Thoracic aorta (tissue), 2 donors: ENCODE measurements at regions not wholly inside any gene's neighbourhood (a gene's known extent, or its start where the extent isn't known, plus 50 kb on each side); places are given as distances from the start of the nearest gene placed in this dataset.

Experiments used
- ATAC-seq: fragments of 150-250 bp; one replicate; pipeline ENCODE4 v1.8.0; 2017; ENCODE audit warnings: low read depth; ENCODE audit not compliant: insufficient number of reproducible peaks, low FRiP score
- DNase-seq: peaks from one replicate; pipeline ENCODE4 v3.0.0-alpha.2; 2020; ENCODE audit warnings: low spot score
- H3K27ac ChIP-seq, 2 donors: fragments of 200-600 bp; sonication (generic); 1 replicate in 1 of 2; 2 replicates in 1 of 2; pipeline ENCODE4 v1.5.1; 2016; ENCODE audit warnings: mild to moderate bottlenecking in 2 of 2, moderate library complexity in 2 of 2
- H3K27me3 ChIP-seq: fragments of 200-600 bp; sonication (generic); replicated peaks from 2 replicates; pipeline ENCODE4 v1.6.0; 2016; ENCODE audit warnings: mild to moderate bottlenecking; ENCODE audit not compliant: insufficient read depth
- H3K36me3 ChIP-seq: fragments of 200-600 bp; sonication (generic); one replicate; pipeline ENCODE4 v1.5.1; 2016
- H3K4me1 ChIP-seq, 2 donors: fragments of 200-600 bp; sonication (generic); 1 replicate in 1 of 2; 2 replicates in 1 of 2; pipeline versions ENCODE4 v1.5.1 to v1.6.0; 2016; ENCODE audit warnings: low read depth in 2 of 2, mild to moderate bottlenecking in 1 of 2; ENCODE audit not compliant: control insufficient read depth in 1 of 2
- H3K4me3 ChIP-seq: fragments of 200-600 bp; sonication (generic); 2 replicates; pipeline ENCODE4 v1.5.1; 2016; ENCODE audit warnings: mild to moderate bottlenecking
- H3K9me3 ChIP-seq: fragments of 200-600 bp; sonication (generic); 2 replicates; pipeline ENCODE4 v1.5.1; 2016
- CTCF ChIP-seq: fragments of 200-600 bp; sonication (generic); IDR thresholded peaks from one replicate; pipeline ENCODE4 v1.5.1; 2019; ENCODE audit warnings: antibody characterized with exemption

- DNase-seq (no peak), ATAC-seq (no peak)
- Histone ChIP-seq H3K4me1 (peaks cover 0 to 5% of the 10 kb centered on the region in 2 donors), H3K27me3 (no peaks in the 10 kb centered on the region), H3K9me3 (no peaks in the 10 kb centered on the region), H3K27ac (no peak overlapping the region), H3K36me3 (no peaks in the 10 kb centered on the region), H3K4me3 (peak overlapping the region; percentile 59)
- no peak for TF ChIP-seq CTCF
Measured at GRCh38 chr13:82688400-82688994, 1193.8 kb downstream of the SLITRK1 start.

GRCh38 chr13:82687884-82688283 is 1194.4 kb downstream of the SLITRK1 start:
- no peaks in the 10 kb centered on the region for H3K36me3 ChIP-seq
- H3K9me3 ChIP-seq: no peaks in the 10 kb centered on the region
- no peaks in the 10 kb centered on the region for H3K27me3 ChIP-seq
- DNase-seq (no peak), ATAC-seq (no peak)
- no peak for TF ChIP-seq CTCF
- H3K27ac ChIP-seq: no peak overlapping the region
- peak overlapping the region; percentile 59 for H3K4me3 ChIP-seq
- H3K4me1 ChIP-seq: peaks cover 0 to 5% of the 10 kb centered on the region in 2 donors

GRCh38 chr13:82681535-82681934 is 1200.7 kb downstream of the SLITRK1 start:
- H3K27ac ChIP-seq: no peak overlapping the region
- ATAC-seq (no peak), DNase-seq (no peak)
- no peaks in the 10 kb centered on the region for H3K36me3 ChIP-seq
- H3K9me3 ChIP-seq: no peaks in the 10 kb centered on the region
- no peak for TF ChIP-seq CTCF
- no peaks in the 10 kb centered on the region for H3K4me1 ChIP-seq
- H3K4me3 ChIP-seq: no peak overlapping the region
- no peaks in the 10 kb centered on the region for H3K27me3 ChIP-seq

GRCh38 chr13:82678052-82678451 is 1204.2 kb downstream of the SLITRK1 start:
- Histone ChIP-seq H3K27ac (no peak overlapping the region), H3K4me3 (no peak overlapping the region), H3K36me3 (no peaks in the 10 kb centered on the region), H3K9me3 (no peaks in the 10 kb centered on the region), H3K4me1 (no peaks in the 10 kb centered on the region), H3K27me3 (no peaks in the 10 kb centered on the region)
- TF ChIP-seq CTCF: no peak
- no peak for DNase-seq
- ATAC-seq: no peak

GRCh38 chr13:82675024-82675423 is 1207.2 kb downstream of the SLITRK1 start:
- DNase-seq (no peak), ATAC-seq (no peak)
- H3K9me3 ChIP-seq: no peaks in the 10 kb centered on the region
- no peak overlapping the region for H3K27ac ChIP-seq
- TF ChIP-seq CTCF: no peak
- H3K4me3 ChIP-seq: no peak overlapping the region
- no peaks in the 10 kb centered on the region for H3K4me1 ChIP-seq
- H3K27me3 ChIP-seq: no peaks in the 10 kb centered on the region
- H3K36me3 ChIP-seq: no peaks in the 10 kb centered on the region
